Testis (tissue), 2 donors: ENCODE measurements at regions not wholly inside any gene's neighbourhood (a gene's known extent, or its start where the extent isn't known, plus 50 kb on each side); places are given as distances from the start of the nearest gene placed in this dataset.

Experiments used
- DNase-seq: peaks from one replicate; pipeline ENCODE4 v3.0.0-alpha.2; 2019
- H3K27ac ChIP-seq, 2 donors: fragments of 200-600 bp; sonication (generic); one replicate each; pipeline ENCODE4 v1.5.1; 2019
- H3K27me3 ChIP-seq: fragments of 200-600 bp; sonication (generic); one replicate; pipeline ENCODE4 v1.5.1; 2019
- H3K36me3 ChIP-seq: fragments of 200-600 bp; sonication (generic); one replicate; pipeline ENCODE4 v1.5.1; 2017; ENCODE audit warnings: low read depth; ENCODE audit errors: missing control alignments
- H3K4me1 ChIP-seq: fragments of 200-600 bp; sonication (generic); one replicate; pipeline ENCODE4 v1.5.1; 2019
- H3K4me3 ChIP-seq, 2 donors: fragments of 200-600 bp; sonication (generic); one replicate each; pipeline ENCODE4 v1.5.1; 2017 to 2019
- H3K9me3 ChIP-seq: fragments of 200-600 bp; sonication (generic); one replicate; pipeline ENCODE4 v1.5.1; 2017
- POLR2A ChIP-seq: fragments of 450-650 bp; IDR thresholded peaks from one replicate; pipeline ENCODE4 v1.6.1; 2017; ENCODE audit warnings: antibody characterized with exemption, mild to moderate bottlenecking, moderate library complexity
- WGBS, 2 donors: methylation state at CpG; one replicate each; pipeline ENCODE4 v1.1.5; 2018; 5-methylcytosine and 5-hydroxymethylcytosine counted together
- intact Hi-C: fragments of 100-400 bp; cut with DNase I; formaldehyde crosslinking; loops from one replicate; pipeline ENCODE4 v1.15.1; 2023; ENCODE audit warnings: low total_unique reads
- TF ChIP-seq, protein P1 (sequence below), 3 experiments: fragments of 450-650 bp in 2 of 3; fragments of 200-600 bp in 1 of 3; sonication (generic) in 1 of 3; IDR thresholded peaks; one replicate each; pipeline ENCODE4 v1.5.1; 2016 to 2019; ENCODE audit warnings: antibody characterized with exemption in 3 of 3, mild to moderate bottlenecking in 2 of 3, moderate library complexity in 1 of 3

DNA sequence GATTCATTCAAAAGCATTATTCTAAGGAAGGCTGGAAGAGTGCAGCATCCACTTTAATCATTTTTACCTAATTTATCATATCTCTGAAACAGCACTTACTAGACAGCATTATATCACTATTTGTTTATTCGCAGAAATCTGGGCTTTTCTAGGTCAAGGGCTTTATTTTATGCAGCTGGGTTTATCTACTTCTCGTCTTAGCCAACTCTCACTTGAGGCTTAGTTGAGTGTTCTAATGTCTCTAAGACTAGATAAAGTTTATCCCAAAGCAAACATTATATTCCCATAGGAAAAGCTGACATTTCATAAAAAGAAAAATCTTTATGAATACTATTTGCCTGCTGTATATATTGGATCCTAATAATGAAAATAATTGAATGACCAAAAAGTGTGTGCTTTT lies 720.8 kb upstream of the FLRT2 start:
- 33 to 41% methylated on average over 2 of the region's 2 CpGs for WGBS, 2 donors
- DNase-seq, result no peak
- H3K36me3 ChIP-seq, result no peaks in the 10 kb centered on the region
- no peak overlapping the region for H3K27ac ChIP-seq
- no peaks in the 10 kb centered on the region for H3K9me3 ChIP-seq
- no peaks in the 10 kb centered on the region for H3K27me3 ChIP-seq
- no peak for TF ChIP-seq POLR2A
- TF ChIP-seq, protein P1, sequence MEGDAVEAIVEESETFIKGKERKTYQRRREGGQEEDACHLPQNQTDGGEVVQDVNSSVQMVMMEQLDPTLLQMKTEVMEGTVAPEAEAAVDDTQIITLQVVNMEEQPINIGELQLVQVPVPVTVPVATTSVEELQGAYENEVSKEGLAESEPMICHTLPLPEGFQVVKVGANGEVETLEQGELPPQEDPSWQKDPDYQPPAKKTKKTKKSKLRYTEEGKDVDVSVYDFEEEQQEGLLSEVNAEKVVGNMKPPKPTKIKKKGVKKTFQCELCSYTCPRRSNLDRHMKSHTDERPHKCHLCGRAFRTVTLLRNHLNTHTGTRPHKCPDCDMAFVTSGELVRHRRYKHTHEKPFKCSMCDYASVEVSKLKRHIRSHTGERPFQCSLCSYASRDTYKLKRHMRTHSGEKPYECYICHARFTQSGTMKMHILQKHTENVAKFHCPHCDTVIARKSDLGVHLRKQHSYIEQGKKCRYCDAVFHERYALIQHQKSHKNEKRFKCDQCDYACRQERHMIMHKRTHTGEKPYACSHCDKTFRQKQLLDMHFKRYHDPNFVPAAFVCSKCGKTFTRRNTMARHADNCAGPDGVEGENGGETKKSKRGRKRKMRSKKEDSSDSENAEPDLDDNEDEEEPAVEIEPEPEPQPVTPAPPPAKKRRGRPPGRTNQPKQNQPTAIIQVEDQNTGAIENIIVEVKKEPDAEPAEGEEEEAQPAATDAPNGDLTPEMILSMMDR (IDR thresholded peaks at IDR 0.05), result no peak
- no peaks in the 10 kb centered on the region for H3K4me1 ChIP-seq
- intact Hi-C loops, result no loop called here
- no peak overlapping the region for H3K4me3 ChIP-seq

DNA sequence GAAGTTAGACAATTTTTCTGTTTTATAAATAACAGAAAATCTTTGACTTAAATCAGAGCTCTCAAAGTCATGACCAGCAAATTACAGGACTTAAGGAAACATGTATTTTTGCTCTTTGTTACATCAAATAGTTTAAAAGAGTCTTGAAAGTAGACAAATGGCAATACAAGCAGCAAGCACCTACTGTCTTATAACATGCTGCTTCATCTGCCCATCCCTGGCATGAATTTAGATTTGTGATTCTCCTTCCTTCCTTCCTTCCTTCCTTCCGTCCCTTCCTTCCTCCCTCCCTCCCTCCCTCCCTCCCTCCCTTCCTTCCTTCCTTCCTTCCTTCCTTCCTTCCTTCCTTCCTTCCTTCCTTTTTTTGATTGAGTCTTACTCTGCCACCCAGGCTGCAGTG lies 715.6 kb upstream of the FLRT2 start:
- H3K4me1 ChIP-seq, result no peaks in the 10 kb centered on the region
- 80 to 89% methylated on average over 1 of the region's 1 CpG for WGBS, 2 donors
- intact Hi-C loops, result no loop called here
- TF ChIP-seq, protein P1 (IDR thresholded peaks at IDR 0.05), result no peak
- TF ChIP-seq POLR2A, result no peak
- no peaks in the 10 kb centered on the region for H3K27me3 ChIP-seq
- H3K9me3 ChIP-seq, result no peaks in the 10 kb centered on the region
- no peak overlapping the region for H3K27ac ChIP-seq
- no peaks in the 10 kb centered on the region for H3K36me3 ChIP-seq
- H3K4me3 ChIP-seq, result no peak overlapping the region
- no peak for DNase-seq

DNA sequence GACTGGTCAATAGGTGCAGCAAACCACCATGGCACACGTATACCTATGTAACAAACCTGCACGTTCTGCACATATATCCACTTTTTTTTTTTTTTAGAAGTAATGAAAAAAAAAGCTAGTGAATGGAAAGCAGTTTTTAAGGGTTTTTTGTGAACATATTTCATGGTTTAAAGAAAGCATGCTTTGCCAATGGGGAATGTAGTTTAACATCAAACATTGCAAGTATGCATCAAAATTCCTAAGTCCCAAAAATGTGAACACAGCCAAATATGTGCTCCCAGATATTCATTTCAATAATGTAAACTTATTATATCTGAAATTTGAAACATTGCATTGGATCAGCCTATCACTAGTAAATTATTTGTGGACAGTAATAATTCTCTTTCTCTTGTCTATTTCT lies 710.4 kb upstream of the FLRT2 start:
- no peaks in the 10 kb centered on the region for H3K4me1 ChIP-seq
- intact Hi-C loops, result no loop called here
- no peak for DNase-seq
- no peaks in the 10 kb centered on the region for H3K36me3 ChIP-seq
- 89 to 93% methylated on average over 2 of the region's 2 CpGs for WGBS, 2 donors
- no peak overlapping the region for H3K27ac ChIP-seq
- no peaks in the 10 kb centered on the region for H3K9me3 ChIP-seq
- no peak for TF ChIP-seq POLR2A
- TF ChIP-seq, protein P1 (IDR thresholded peaks at IDR 0.05), result no peak
- no peak overlapping the region for H3K4me3 ChIP-seq
- no peaks in the 10 kb centered on the region for H3K27me3 ChIP-seq

DNA sequence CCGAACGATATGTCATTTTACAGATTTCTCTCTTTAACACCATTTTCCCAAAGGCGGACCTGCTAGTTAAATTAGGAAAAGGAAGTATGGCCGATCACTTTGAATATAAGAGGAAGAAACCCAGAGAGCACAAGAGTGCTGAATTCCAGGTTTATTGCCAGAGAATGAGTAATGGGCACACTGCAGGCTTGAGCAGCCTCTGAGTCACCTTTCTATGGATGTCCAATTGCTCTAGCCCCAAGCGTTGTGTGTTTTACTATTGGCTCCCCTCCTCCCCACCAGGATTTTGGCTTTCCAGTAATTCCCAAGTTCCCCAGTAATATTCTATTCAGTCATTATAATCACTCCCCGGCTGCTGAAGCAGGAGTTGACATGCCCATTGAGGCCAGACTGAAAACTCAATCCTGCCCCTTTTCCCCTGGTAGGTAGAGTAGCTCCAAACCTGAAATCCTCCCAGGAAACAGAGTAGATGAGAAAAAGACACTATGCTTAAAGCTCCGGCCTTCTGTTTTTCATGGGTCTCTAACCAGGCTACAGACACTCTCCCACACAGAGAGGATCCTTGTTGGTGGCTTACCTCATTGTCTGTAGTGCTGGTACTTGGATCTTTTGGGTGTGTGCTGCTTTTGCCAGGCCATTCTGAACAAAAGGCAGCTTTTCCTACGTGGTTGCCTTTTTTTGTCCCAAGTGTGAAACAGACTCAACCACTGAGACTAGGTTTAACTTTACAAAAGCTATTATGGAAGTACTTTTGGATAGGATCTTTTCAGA lies 704.3 kb upstream of the FLRT2 start:
- 87 to 91% methylated on average over 8 of the region's 8 CpGs for WGBS, 2 donors
- H3K4me3 ChIP-seq, result no peak overlapping the region
- no peaks in the 10 kb centered on the region for H3K9me3 ChIP-seq
- H3K4me1 ChIP-seq, result no peaks in the 10 kb centered on the region
- no peak for DNase-seq
- no peak for TF ChIP-seq POLR2A
- TF ChIP-seq, protein P1 (IDR thresholded peaks at IDR 0.05), result no peak
- intact Hi-C loops, result no loop called here
- H3K27me3 ChIP-seq, result no peaks in the 10 kb centered on the region
- no peak overlapping the region for H3K27ac ChIP-seq
- H3K36me3 ChIP-seq, result no peaks in the 10 kb centered on the region

DNA sequence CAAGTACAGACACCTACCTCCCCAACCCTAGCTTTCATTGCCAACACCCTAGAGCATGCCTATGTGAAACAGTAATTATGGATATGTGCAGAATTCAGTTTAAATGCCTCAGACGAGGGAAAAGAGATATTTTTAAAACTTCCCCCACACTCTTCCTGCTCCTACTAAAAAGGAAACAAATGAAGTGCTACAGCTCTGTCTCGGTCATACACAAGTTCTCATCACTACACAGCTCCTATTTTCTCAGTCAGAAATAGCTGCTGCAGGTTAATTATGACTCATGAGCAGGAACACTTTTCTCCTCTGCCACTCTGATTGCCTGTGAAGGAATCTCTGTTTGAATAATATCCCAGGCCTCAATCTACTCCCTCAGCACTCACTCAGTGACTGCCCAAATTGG lies 703.6 kb upstream of the FLRT2 start:
- no peak overlapping the region for H3K27ac ChIP-seq
- H3K36me3 ChIP-seq, result no peaks in the 10 kb centered on the region
- intact Hi-C loops, result no loop called here
- WGBS, 2 donors, result 49 to 77% methylated on average over 2 of the region's 2 CpGs
- TF ChIP-seq, protein P1 (IDR thresholded peaks at IDR 0.05), result no peak
- TF ChIP-seq POLR2A, result no peak
- DNase-seq, result no peak
- H3K4me3 ChIP-seq, result no peak overlapping the region
- no peaks in the 10 kb centered on the region for H3K9me3 ChIP-seq
- no peaks in the 10 kb centered on the region for H3K27me3 ChIP-seq
- no peaks in the 10 kb centered on the region for H3K4me1 ChIP-seq
